Body of pancreas (tissue), 4 donors: ENCODE measurements at regions not wholly inside any gene's neighbourhood (a gene's known extent, or its start where the extent isn't known, plus 50 kb on each side); places are given as distances from the start of the nearest gene placed in this dataset.

ENCODE experiments used
- CTCF ChIP-seq, 7 experiments: fragments of 450-650 bp in 4 of 7; fragments of 200-600 bp in 3 of 7; sonication (generic) in 3 of 7; IDR thresholded peaks; one replicate each; pipeline ENCODE4 v1.5.1; 2016 to 2019; ENCODE audit warnings: antibody characterized with exemption in 7 of 7
- POLR2A ChIP-seq, 3 donors: fragments of 450-650 bp; IDR thresholded peaks; one replicate each; pipeline ENCODE4 v1.6.1; 2016; ENCODE audit warnings: antibody characterized with exemption in 3 of 3, mild to moderate bottlenecking in 2 of 3

- TF ChIP-seq CTCF (IDR thresholded peaks at IDR 0.05) (no peak), POLR2A (IDR thresholded peaks at IDR 0.05) (no peak)
Measured at GRCh38 chr1:29515170-29515955, 279.0 kb downstream of the PTPRU start.
